Stimulated activated CD4-positive, alpha-beta T cell treated with anti-CD3 and anti-CD28 coated beads, TNF-alpha, amount 100 ng/mL, for 1 hour (primary cell): ENCODE measurements at regions not wholly inside any gene's neighbourhood (a gene's known extent, or its start where the extent isn't known, plus 50 kb on each side); places are given as distances from the start of the nearest gene placed in this dataset.

ENCODE experiments used
- DNase-seq, 3 donors: peaks; one replicate each; pipeline ENCODE4 v3.0.0-alpha.2; 2020; ENCODE audit warnings: low read depth in 3 of 3, low spot score in 1 of 3

DNA sequence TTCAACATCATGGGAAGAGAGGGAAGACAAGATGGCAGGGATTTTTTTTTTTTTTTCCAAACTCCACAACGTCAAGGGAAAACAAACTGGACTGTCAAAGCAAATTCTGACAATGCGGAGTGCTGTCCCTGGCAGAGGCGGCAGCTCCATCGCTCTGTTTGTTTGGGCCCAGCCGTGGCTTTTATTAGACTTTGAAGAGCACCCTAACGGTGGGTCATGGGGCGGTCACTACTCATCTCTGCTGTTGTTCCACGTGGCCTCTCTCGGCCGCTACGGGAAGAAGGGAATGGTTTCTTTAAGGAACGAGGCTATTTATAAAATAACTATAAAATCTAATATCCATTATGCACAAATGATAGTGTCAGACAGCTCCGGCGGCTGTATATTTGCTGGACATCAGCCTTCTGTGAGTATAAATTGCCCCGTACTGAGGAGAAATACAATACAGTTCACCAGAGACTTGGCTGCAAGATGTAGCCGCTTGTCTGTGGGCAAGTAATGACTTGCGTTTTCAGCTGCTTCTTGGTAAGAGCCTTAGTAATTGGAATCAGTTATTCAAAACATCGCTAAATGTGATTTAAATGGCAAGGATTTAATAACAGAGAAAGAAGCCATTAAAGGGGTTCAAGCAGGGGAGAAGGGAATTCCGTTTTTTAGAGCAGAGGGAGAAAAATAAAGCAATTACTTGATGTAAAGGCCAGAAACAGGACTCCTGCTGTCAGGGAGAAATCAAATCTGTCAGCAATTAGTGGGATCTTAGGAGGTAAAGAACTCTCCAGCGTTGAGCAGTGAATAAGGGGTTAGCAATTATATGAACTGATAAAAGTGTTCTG is 61.7 kb upstream of the RAB11FIP2 start:
- no peak for DNase-seq

DNA sequence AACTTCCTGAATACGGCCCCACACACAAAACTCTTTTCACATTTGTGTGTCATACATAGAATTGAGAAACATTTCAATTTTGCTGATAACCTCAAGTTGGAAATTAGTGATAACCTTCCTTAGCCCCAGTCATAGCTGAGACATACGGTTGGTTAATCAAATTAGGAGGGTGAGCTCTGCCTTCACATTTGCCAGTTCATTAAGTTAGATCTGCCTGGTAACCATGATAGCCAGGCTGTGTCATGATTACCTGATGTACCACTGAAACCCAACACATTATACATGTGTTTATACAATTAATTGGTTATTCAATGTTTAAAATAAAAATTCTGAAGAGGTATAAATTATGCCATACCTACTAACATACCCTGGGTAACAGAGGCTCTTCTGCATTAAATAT is 60.8 kb upstream of the RAB11FIP2 start:
- no peak for DNase-seq

DNA sequence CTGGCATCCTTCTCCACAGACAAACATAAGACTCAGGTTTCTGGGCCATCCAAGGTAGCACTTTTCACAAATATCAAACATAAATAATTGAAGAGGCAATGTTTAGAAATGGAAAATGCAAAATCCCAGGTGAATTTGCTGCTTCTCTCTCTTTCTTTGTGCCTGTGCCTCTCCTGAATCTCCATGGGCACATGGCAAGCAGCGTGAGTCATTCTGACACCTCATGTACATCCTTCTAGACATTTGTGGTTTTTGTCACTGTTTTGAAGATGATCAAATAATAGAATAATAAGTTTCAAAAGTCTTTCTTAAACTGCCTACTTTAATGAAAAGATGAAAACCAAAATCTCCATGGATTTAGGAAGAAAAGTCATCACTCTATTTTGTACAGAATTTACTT is 60.3 kb upstream of the RAB11FIP2 start:
- DNase-seq: no peak

DNA sequence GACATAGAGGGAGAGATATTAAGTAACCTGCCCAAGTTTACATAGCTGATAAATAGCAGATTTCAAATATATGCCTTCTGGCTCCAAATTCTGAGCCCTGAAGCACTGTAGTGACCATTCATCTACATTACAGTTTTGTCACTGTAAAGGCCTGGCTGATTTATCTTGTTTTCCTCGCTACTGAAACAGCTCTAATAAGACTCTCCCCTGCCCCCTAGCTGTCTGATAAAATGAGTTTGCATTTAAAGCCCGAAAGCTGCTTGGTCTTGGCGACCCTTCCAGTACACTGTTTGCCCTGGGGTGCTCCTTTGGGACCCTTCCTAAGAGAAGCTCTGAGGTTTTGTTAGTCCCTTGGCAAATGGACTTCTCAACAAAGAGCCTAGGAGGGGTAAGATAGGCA is 59.7 kb upstream of the RAB11FIP2 start:
- DNase-seq: no peak

DNA sequence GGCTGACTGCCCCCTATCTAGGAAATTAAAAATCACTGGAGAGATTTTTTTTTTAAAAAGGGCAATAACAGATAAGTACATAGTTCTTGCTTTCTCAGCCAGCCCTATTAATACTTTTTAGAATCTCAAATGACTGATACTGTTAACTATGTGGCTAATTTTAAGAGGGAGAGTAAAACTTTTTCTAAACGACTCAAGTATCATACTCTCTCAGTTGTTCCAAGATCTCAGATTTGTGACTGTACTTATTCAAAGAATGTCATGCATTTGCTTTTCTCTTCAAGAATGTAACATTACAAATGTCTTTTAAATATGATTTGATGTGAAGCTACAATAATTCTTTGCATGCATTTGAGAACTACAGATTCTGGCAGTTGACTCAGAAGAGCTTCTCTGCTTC is 55.4 kb upstream of the RAB11FIP2 start:
- DNase-seq: no peak

DNA sequence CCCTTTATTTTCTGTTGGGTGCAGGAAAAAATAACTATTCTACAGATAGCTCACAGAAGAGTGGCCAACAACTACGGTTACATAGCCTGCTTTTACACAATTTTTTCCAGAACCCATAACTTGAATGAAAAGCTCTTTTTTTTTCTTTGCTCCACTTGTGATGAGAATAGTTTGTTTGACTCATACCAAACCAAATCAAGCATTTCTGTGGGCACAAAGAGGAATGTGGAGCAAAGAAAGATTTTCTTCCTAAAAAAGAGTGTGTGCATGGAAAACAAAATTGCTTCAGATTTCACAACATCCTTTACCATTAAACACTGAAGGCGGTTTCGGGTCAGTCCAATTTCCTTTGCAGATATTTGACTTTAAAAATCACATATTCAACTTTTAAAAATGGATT is 54.8 kb upstream of the RAB11FIP2 start:
- DNase-seq: no peak
